ENCODE measurements at regions not wholly inside any gene's neighbourhood (a gene's known extent, or its start where the extent isn't known, plus 50 kb on each side); places are given as distances from the start of the nearest gene placed in this dataset.

DNA sequence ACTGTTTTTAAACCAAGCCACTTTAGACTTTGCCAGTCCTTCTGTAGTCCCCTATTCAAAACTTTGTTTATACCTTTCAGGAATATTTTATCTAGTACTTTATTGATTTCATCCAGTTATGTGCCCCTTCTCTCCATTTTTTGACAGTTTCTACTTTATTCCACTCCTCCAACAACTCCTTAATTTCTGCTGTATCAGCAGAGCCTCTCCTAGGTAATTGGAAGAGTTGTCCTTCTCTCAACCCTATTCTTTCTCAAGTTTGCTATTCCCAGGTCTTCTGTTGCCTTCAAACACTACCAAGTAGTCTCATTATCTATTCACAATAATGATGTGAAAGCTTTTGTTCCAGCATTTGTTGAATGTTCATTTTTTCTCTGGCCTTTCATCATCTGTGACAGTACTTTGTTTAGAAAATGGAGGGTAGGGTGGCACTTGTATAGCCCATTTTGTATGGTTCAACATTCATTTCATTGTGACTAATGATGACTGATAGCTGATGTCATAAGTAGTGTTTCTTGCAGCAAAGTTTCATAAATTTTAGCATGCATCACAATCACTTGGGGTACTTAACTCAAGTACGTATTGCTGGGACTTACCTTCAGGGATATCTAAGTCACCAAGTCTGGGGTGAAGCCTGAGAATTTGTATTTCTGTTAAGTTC is 204.4 kb upstream of the DMRT1 start:
- Histone ChIP-seq H3K79me2 (ENCODE audit: control insufficient read depth, insufficient read depth, low read length) (no peaks in the 10 kb centered on the region), H3K9ac (ENCODE audit: control insufficient read depth, insufficient read depth, low read length) (no peak overlapping the region), H3K27ac (ENCODE audit: control insufficient read depth, insufficient read depth) (no peak overlapping the region), H3K4me3 (no peak overlapping the region), H3K9me3 (replicated peaks; ENCODE audit: control insufficient read depth, insufficient read depth, low read length) (no peaks in the 10 kb centered on the region; the same call in 2 of the 3 replicates), H2AFZ (ENCODE audit: control insufficient read depth, low read depth, low read length) (no peak overlapping the region), H3K4me2 (ENCODE audit: control insufficient read depth, insufficient read depth) (no peak overlapping the region), H3K27me3 (replicated peaks in 1 of 2; ENCODE audit: control insufficient read depth in 2 of 2, insufficient read depth in 2 of 2, low read length in 1 of 2) (no peaks in the 10 kb centered on the region; a peak in 1 of 4 replicates), H3K36me3 (ENCODE audit: control insufficient read depth in 2 of 2, insufficient read depth in 2 of 2, low read length in 1 of 2) (no peaks in the 10 kb centered on the region), H4K20me1 (ENCODE audit: control insufficient read depth, insufficient read depth) (no peaks in the 10 kb centered on the region), H3K4me1 (ENCODE audit: control insufficient read depth, insufficient read depth, low read length) (no peaks in the 10 kb centered on the region)
- 57% methylated on average over 1 of the region's 1 CpG for WGBS (ENCODE audit: insufficient coverage, insufficient replicate concordance, low lambda C conversion rate, missing lambda C conversion rate)
- POLR2A ChIA-PET: no interaction called here
- RAD21 ChIA-PET (ENCODE audit: unreplicated experiment): no interaction called here
- no peak for FAIRE-seq
- SMC1A ChIA-PET (ENCODE audit: uncharacterized antibody, unreplicated experiment): no interaction called here
- in situ Hi-C loops (cut with MboI): no loop called here
- CTCF ChIA-PET: interaction anchor here (0.6 kb wide), 1 partner anchor 84 kb away, joined by 3 read pairs; no protein-coding TSS in a partner anchor
- no peak for DNase-seq (ENCODE audit: low read depth, low spot score)
- intact Hi-C loops (cut with micrococcal nuclease; ENCODE audit: unreplicated experiment): no loop called here
- BruUV-seq (replicated peaks): no TSS peak
- ATAC-seq: no peak
- TF ChIP-seq, protein P1, sequence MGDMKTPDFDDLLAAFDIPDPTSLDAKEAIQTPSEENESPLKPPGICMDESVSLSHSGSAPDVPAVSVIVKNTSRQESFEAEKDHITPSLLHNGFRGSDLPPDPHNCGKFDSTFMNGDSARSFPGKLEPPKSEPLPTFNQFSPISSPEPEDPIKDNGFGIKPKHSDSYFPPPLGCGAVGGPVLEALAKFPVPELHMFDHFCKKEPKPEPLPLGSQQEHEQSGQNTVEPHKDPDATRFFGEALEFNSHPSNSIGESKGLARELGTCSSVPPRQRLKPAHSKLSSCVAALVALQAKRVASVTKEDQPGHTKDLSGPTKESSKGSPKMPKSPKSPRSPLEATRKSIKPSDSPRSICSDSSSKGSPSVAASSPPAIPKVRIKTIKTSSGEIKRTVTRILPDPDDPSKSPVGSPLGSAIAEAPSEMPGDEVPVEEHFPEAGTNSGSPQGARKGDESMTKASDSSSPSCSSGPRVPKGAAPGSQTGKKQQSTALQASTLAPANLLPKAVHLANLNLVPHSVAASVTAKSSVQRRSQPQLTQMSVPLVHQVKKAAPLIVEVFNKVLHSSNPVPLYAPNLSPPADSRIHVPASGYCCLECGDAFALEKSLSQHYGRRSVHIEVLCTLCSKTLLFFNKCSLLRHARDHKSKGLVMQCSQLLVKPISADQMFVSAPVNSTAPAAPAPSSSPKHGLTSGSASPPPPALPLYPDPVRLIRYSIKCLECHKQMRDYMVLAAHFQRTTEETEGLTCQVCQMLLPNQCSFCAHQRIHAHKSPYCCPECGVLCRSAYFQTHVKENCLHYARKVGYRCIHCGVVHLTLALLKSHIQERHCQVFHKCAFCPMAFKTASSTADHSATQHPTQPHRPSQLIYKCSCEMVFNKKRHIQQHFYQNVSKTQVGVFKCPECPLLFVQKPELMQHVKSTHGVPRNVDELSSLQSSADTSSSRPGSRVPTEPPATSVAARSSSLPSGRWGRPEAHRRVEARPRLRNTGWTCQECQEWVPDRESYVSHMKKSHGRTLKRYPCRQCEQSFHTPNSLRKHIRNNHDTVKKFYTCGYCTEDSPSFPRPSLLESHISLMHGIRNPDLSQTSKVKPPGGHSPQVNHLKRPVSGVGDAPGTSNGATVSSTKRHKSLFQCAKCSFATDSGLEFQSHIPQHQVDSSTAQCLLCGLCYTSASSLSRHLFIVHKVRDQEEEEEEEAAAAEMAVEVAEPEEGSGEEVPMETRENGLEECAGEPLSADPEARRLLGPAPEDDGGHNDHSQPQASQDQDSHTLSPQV (IDR thresholded peaks at IDR 0.05): no peak
- TF ChIP-seq CBX3 (IDR thresholded peaks at IDR 0.05; ENCODE audit: borderline replicate concordance, low read depth) (no peak), KLF5 (IDR thresholded peaks at IDR 0.05; ENCODE audit: partially characterized antibody) (no peak), POLR2A (IDR thresholded peaks at IDR 0.05; ENCODE audit: low read depth, low read length) (no peak), CREM (IDR thresholded peaks at IDR 0.05; ENCODE audit: low read depth) (no peak), NR2C1 (IDR thresholded peaks at IDR 0.05) (no peak), NFYB (IDR thresholded peaks at IDR 0.05; ENCODE audit: insufficient read depth, low read depth, low read length) (no peak), EP300 (IDR thresholded peaks at IDR 0.05; ENCODE audit: borderline replicate concordance in 1 of 2, control insufficient read depth in 1 of 2, low read depth in 2 of 2, low read length in 2 of 2) (no peak), ZNF24 (IDR thresholded peaks at IDR 0.05) (no peak), KAT2A (conservative IDR thresholded peaks at IDR 0.05; ENCODE audit: control insufficient read depth, low read depth, low read length) (no peak)
- TF ChIP-seq, protein P2, sequence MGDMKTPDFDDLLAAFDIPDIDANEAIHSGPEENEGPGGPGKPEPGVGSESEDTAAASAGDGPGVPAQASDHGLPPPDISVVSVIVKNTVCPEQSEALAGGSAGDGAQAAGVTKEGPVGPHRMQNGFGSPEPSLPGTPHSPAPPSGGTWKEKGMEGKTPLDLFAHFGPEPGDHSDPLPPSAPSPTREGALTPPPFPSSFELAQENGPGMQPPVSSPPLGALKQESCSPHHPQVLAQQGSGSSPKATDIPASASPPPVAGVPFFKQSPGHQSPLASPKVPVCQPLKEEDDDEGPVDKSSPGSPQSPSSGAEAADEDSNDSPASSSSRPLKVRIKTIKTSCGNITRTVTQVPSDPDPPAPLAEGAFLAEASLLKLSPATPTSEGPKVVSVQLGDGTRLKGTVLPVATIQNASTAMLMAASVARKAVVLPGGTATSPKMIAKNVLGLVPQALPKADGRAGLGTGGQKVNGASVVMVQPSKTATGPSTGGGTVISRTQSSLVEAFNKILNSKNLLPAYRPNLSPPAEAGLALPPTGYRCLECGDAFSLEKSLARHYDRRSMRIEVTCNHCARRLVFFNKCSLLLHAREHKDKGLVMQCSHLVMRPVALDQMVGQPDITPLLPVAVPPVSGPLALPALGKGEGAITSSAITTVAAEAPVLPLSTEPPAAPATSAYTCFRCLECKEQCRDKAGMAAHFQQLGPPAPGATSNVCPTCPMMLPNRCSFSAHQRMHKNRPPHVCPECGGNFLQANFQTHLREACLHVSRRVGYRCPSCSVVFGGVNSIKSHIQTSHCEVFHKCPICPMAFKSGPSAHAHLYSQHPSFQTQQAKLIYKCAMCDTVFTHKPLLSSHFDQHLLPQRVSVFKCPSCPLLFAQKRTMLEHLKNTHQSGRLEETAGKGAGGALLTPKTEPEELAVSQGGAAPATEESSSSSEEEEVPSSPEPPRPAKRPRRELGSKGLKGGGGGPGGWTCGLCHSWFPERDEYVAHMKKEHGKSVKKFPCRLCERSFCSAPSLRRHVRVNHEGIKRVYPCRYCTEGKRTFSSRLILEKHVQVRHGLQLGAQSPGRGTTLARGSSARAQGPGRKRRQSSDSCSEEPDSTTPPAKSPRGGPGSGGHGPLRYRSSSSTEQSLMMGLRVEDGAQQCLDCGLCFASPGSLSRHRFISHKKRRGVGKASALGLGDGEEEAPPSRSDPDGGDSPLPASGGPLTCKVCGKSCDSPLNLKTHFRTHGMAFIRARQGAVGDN (IDR thresholded peaks at IDR 0.05): no peak
- TF ChIP-seq, protein P3, sequence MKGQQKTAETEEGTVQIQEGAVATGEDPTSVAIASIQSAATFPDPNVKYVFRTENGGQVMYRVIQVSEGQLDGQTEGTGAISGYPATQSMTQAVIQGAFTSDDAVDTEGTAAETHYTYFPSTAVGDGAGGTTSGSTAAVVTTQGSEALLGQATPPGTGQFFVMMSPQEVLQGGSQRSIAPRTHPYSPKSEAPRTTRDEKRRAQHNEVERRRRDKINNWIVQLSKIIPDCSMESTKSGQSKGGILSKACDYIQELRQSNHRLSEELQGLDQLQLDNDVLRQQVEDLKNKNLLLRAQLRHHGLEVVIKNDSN (IDR thresholded peaks at IDR 0.05; ENCODE audit: borderline replicate concordance, extremely low read length, insufficient read depth, low read depth, low read length): no peak
- TF ChIP-seq, protein P4, sequence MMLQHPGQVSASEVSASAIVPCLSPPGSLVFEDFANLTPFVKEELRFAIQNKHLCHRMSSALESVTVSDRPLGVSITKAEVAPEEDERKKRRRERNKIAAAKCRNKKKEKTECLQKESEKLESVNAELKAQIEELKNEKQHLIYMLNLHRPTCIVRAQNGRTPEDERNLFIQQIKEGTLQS (IDR thresholded peaks at IDR 0.05; ENCODE audit: borderline replicate concordance, extremely low read depth, low read depth, low read length): no peak

Measured in GM12878 (cell line).